Stimulated activated CD4-positive, alpha-beta T cell treated with anti-CD3 and anti-CD28 coated beads, Interleukin-12 subunit alpha, Interleukin-12 subunit beta, amount 100 ng/mL, for 4 hours (primary cell): ENCODE measurements at regions not wholly inside any gene's neighbourhood (a gene's known extent, or its start where the extent isn't known, plus 50 kb on each side); places are given as distances from the start of the nearest gene placed in this dataset.
"Not testable (repeated sequence)": the region's sequence is repeated elsewhere in the genome, so short reads cannot be mapped to it uniquely, and the experiment has no call there.

Experiments used
- DNase-seq: peaks from one replicate; pipeline ENCODE4 v3.0.0-alpha.2; 2020

DNA sequence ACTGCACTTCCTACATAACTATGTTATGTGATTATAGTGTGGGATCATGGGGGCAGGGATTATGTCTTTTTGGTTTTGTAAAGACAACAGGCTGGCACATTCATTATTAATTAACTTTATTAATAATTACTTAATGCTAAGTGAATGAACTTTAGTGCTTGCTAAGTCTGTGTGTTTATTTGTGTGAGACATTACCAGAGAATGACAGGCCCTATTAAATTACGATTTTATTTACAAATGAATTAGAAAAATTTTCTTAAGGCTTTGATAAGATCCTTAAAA lies 100.9 kb downstream of the CD83 start:
- no peak for DNase-seq

DNA sequence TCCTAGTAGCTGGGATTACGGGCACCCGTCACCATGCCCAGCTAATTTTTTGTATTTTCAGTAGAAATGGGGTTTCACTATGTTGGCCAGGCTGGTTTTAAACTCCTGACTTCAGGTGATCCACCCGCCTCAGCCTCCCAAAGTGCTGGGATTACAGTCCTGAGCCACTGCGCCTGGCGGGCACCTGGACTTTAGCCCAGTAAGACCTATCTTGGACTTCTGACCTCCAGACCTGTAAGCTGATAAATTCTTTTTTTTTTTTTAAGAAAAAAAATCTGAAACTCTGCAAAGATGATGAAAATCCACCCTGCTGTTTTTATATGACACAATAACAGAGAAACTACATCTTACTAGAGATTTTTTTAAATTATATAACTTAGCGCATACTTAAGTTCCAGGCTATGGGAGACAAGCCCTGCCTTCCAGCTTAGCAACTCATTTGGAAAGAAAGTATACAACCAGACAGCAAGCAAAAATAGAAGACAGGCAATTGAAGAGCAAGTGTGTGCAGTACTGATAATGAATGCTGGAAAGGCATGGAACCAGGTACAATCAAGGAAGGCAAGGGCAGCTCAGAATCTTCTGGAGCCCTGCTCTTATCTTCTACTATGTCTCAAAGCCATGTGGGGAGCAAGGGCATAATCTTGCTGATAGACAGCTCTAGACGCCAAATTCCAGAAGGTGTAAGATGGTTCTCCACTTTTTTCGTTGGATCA lies 104.2 kb downstream of the CD83 start:
- no peak for DNase-seq

DNA sequence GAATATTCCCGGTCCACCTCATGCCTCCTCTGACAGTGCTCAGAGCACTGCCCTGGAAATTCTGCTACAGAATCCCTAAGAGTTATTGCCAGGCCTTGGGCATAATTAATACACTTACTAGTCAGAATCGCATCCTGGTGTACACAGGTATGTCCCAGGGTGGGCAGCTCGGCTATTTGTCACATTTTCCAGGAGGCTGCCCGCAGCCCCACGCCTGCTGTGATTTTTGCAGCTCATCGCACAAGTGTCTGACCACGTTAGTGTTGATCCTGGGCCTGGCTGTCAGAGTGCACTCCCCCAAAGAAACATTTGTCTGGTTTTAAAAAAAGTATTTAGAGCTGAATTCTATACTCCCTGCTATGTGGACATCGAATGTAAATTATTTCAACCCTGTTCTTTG lies 105.4 kb downstream of the CD83 start:
- no peak for DNase-seq

DNA sequence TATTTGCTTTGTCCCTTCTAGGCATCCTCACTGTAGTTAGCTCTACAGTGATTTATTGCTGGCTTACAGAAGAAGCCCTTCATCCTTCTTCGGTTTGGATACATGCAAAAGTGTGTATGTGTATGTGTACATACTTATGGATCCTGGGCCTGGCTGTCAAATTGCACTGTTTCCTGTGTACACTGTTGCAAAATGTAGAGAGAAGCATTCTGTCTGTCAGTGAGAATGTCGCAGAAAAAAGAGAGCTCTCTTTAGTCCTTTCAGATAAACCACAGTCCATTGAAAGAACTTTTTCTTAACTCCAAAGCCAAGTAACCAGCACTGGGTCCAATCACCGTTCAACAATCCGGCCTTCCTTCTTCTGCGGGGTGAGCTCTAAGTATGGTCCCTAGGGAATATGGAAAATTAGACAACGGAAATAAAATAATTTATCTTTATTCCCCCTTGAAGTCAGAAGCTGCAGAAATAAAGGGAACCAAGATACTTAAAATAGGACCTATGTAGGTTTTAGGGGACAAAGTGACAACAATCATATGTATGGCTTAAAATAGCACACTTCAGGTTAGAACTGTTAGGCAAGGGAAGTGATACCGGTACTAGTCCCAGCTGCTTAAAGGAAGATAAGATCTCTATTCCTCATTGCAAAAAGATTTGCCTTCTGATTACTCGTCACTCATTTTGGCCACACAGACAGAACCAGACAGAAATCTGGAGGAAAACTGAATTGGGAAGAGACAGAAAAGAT lies 107.0 kb downstream of the CD83 start:
- no peak for DNase-seq

DNA sequence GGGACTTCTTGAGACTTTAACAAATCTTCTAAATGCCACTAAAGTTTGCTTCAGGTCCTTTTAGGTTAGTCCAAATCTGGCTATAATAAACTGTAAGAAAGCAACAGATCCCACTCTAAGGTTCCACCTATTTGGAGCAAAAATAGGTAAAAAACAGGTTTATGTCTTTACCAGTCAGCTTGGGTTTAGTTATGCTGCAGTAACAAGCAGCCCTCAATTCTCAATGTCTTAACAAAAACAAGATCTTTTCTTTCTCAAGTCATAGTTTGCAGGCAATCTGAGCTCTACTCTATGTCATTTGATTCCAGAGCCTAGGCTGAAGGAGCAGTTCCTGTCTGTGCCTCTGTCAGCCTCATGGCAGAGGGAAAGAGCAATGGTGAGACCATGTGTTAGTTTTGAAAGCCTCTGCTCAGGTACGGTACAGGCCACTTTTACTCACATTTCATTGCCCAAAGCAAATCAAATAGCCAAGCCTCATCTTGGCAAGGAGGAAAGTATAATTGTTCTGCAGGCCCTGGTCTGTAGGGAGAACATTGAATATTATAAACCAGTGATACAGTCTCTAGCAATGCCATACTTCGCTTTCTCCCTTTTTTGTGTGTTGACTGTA lies 108.6 kb downstream of the CD83 start:
- DNase-seq, result no peak

DNA sequence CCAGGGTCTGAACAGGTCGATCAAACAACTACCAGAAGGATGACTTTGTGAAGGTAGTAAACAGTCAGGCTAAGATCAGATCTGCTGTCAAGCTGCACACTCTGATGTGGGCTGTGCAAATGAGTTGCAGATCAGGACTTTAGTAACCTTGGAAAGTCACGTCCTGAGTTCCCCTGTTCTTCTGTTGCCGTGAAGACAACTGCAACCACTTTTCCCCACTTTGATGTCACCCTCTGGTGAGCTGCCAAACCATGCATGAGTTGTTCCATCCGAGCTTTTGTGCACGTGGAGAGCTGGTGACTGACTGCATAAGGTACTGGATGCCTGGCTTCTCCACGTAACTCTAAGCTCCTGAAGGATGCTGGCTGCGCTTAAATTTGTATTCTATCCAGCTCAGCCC lies 111.0 kb downstream of the CD83 start:
- peak; percentile 13 for DNase-seq

DNA sequence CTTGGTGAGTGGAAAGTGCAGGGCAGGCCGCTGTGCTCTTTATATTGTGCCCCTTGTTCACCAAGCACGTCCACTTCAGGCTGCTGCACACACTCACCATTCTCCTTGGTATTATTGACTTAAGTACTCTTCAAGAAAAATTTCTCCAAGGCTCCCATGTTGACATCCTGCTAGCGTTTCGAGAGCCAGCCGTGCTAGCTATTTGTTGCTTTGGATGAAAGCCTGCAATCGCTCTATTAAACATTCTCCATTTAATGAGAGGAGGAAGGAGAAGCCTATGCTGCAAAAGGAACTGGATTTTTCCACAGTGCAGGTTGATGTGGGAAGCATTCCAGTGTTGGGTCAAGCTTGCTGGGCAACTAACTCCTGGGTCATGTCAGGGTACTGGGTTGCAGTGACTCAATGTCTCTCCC lies 113.5 kb downstream of the CD83 start:
- DNase-seq, result no peak

DNA sequence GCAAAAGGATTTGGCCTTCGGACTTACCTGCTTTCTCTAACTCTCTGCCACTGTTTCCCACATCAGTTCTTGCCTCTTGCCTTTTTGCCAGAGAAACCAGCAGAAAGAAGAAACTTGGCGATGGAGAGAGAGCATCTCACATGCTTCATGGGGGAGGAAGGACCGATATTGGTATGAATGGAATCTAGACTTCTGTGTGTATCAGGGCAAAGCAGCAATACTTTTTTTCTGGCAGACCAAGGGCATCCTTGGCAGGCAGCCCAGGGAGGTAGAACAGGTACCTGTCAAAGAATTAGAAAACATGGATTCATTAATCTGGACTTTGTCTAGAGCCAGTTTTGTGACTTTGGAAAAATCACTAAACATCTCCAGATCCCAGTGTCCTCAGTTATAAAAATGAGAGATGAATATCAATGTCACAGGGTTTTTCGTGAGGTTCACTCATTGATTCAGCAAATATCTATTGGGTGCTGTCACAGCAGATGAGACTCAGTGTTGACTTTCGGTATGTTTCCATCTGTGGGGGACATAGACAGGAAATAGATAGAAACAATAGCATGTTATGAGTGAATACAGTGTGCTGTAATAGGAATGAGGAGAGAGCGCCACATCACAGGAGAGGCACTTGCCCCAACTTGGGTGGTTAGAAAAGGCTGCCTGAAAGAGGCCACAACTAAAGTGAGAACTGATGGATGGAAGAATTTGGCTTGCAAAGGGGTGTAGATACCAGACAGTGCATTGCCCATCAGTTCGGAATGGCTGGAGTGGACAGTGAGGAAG lies 114.1 kb downstream of the CD83 start:
- DNase-seq, result no peak

DNA sequence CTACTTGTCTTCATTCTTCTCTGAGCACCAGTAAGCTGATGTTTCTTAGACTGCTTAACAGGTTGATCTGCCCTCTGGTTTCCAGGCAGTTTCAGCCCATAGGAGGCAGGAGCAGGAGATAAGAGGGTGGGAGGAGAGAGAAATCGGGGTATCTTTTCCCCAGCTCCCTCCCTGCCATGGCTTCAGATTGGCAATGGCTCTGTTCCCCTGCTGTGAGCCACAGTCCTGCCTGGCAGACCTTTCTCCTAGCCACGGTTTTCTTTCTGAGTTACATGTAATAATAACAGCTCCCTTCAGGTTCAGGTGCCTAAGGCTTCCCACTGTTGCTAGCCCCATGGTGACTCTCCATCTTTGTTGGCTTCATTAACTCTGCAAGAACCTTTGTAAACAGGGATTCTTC lies 115.3 kb downstream of the CD83 start:
- no peak for DNase-seq

DNA sequence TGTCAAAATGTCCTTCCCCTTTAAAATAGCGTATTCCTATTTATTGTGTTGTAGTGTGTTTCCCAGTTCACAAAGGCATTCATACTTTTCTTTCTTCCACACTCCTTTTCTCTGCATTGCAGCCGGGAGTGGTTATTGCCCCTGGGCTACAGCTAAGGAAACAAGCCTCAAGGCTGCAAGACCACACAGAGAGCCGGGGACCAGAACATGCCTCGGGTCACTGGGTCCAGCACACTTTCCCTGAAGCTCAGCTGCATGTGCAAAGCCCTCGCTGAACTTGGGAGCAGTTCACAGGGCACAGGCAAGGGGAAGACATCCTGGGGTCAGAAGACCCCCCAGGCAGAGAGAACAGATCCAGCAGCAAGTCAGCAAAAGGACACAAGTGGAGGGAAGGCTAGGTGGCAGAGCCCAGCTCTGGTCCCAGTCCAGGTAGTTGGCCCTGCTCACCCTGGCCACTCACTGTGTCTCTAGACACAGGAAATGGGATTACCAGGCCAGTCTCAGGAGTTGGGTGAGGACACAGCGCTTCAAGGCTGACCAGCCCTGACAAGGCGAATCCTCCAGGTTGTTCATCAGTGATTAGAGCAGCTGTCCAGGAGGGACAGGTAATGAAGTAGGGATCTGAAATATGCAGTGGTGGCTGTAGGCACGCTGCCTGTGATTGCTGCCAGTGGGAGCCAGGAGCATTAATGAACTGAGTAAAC lies 118.2 kb downstream of the CD83 start:
- no peak for DNase-seq

DNA sequence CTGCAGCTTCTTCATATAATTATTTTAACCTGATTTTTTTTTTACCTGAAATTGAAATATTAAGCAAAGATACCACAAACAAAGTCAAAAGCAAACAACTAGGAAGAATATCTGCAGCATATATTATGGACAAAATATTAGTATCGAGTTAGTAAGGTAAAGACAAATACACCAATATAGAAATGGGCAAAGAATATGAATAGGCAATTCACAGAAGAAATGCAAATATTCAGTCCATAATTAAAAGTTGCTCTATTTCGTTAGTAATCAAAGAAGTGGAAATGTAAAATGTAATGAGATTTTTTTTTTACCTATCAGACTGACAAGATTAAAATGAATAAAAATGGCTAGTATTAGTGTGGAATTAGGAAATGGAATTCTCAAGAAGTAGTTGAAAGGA lies 121.5 kb downstream of the CD83 start:
- no peak for DNase-seq

DNA sequence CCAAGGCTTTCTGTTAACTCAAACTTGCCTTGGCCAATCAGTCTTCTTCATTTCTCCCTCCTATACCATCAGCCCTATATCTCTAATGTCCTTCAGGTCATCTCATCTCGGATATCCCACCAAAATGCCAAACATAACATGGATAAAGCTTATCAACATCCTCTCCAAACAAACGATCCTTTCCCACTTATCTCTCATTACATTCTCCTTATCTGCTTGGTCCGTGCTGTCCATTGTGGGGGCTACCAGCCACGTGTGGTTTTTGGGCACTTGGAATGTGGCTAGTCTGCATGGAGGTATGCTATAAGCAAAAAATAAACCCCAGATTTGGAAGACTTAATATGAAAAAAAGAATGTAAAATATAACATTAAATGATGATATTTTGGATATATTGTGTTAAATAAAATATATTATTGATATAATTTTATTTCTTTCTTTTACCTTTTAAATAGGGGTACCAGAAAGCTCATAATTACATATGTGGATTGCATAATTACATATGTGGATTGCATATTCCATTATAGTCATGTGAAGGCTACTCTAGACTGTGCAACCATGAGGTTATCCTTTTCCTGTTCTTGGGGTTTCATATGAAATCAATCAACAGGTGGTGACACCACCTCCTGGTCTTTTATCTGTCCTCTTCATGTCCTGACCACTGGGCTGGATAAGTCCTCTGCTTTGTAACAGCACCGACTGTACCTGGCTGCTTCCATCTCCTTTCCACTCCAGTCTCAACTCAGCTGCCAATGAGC lies 123.0 kb downstream of the CD83 start:
- no peak for DNase-seq

DNA sequence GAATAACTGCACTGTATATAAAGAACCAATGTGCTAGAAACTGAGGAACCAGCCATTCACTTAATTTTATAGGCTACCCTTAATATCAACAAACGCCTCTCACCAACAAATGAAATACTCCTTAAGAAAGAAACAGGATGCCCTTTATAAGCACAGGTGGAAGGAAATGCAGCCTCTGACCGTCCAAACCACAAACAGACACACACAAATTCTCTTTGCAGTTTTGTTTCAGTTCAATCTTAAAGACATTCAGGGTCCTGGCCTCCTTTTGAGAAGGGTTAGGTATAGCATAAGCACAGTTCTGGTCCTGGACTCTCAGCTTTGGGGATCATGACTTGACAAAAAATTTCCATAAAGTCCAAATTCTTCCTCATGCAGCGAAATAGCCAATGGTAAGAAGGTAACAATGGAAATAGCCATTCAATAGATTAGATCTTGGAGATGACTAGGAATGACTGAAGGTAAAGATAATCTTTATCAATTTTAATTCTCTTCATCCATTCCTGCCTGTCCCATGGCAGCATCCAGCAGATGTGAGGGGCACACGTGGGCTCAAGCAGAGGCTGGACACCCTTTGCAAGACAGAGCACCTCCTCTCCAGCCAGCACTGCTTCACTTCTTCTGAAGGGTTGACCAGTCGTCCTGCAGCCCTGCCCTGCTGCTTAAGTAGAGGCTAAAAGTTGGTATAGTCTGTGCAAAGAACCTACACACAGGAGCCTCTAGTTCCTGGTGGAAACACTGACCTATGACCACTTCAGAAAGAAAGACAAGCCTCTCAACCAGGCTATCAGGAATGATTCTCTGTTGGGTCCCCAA lies 123.9 kb downstream of the CD83 start:
- DNase-seq, result no peak

DNA sequence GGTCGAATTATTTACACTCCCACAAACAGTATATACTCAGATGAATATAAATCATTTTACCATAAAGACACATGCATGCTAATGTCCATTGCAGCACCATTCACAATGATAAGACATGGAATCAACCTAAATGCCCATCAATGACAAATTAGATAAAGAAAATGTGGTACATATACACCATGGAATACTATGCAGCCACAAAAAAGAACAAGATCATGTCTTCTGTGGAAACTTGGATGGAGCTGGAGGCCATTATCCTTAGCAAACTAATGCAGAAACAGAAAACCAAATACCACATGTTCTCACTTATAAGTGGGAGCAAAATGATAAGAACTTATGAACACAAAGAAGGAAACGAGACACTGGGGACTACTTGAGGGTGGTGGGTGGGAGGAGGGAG lies 125.3 kb downstream of the CD83 start:
- DNase-seq, result not testable (repeated sequence)

DNA sequence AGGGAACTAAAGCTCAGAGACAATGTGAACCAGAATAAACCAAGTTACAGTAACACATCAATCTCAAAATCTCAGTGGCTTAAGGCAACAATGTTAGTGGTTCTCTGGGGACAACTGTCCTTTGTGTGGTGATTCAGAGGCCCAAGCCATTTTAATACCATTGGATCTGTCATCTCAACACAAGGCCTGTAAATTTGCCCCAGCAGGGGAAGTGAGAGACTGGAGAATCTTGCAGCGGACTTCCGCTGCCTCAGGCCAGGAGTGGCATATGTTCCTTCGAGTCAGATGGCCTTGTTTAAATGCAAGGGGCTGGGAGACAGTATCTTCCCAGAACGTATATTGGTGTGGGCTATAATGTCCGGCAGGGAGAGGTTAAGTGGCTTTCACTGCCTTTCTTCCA lies 126.0 kb downstream of the CD83 start:
- no peak for DNase-seq

DNA sequence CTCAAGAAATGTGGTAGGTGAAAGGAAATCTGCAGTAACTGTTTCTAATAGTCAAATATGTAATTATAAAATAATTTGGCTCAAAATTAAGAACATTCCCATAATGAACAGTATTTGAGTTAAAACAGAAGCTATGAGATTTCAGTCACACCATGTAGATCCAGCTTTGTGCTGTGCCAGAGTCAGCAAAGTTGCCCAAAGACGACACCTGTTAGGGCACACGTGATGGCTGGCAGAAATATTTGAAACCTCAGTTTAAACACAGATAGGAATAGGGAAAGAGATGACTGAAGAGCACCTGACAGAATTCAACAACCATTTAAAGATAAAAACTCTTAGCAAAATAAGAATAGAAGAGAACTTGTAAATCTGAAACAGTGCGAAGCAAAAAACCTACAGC lies 129.3 kb downstream of the CD83 start:
- no peak for DNase-seq

DNA sequence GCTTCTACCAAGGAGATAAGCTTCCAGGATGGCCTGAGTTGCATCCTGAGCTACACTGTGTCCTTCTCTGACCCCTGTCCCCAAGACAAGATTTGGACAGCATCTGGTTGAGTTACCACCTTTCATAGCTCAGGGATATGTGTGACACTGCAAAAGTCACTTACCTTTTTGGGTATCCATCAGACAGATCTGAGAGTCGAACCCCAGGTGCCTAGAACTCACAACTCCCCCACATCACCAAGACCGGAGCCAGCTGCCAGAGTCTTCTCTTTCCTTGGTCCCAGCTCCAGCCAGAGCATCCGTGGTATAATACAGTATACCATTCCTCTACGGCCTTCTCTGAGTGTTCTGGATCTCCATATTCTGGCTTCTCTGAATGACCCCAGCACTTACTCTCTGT lies 133.0 kb downstream of the CD83 start:
- no peak for DNase-seq

DNA sequence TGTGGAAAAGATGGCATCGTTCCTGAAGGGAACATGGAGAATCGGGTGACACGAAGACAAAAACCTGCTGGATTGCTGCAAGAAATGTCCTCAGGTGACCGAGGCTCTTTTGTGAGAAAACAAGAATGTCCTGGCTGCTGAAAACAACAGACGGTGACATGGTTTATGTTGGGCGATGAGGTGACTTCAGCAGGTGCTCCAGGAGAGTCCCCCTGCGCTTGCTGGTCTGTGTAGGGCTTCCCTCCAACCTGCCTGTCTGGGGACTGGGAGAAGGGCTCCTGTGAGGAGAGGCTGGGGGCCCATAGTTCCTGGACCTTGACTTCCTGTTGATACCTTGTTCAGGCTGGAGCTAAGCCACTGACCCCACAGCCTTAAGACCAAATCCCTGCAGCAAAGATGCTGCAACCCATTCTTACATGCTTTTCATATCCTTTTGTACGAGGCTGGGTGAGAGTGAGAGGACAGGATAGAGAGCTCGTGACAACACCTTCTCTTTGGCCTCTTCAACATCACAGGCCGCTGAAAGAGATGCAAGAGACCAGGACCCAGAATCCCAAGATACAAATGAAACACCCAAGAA lies 134.8 kb downstream of the CD83 start:
- no peak for DNase-seq

DNA sequence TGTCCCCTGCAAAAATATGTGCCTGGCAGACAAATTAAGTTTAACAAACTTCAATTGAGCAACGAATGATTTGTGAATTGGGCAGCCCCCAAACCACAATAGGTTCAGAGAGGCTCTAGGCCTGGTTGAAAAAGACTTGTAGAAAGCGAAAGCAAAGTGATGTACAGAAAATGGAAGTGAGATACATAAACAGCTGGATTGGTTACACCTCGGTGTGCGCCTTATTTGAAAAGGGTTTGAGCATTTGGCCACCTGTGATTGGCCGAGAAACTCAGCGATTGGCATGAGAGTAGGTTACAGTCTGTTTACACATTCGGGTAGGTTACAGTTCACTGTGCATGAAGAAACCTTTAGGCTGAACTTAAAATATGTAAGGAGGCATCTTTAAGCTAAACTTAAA lies 136.9 kb downstream of the CD83 start:
- DNase-seq, result no peak

DNA sequence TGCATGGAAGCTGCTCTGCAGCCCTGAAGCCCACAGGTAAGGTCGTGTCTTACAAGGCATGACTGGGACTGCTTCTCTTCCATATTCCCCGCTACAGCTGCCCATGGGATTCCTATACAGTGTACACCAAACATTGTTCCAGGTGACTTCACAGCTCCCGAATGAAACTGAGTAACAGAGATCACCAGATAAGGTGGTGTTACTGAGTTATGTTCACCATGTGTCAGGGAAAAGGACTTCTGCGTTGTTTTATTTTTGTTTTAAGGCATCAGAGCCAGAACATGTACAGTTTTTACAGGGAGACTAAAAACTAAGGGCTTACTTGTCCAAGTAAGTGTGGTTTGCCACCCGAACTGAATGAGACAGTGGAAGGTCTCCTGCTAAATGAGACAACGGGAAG lies 138.3 kb downstream of the CD83 start:
- no peak for DNase-seq

DNA sequence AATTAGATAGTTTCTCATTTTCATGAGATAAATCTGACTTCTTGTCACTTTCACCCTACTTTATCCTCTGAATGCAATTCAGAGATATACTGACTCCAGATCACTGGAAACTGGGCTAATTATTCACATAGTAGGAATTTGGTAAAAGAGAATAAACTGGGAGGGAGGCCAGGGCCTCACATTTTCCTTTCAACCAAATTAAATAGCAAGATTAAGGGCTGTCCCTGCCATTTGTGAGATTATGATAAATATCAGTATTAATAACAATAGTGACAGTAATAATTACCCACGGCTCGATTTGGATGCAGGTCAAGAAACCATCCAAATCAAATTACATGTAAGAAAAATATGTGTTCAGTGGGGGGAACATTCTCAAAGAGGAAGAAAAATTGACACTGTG lies 140.5 kb downstream of the CD83 start:
- no peak for DNase-seq
